ENCODE measurements at regions not wholly inside any gene's neighbourhood (a gene's known extent, or its start where the extent isn't known, plus 50 kb on each side); places are given as distances from the start of the nearest gene placed in this dataset.

DNA sequence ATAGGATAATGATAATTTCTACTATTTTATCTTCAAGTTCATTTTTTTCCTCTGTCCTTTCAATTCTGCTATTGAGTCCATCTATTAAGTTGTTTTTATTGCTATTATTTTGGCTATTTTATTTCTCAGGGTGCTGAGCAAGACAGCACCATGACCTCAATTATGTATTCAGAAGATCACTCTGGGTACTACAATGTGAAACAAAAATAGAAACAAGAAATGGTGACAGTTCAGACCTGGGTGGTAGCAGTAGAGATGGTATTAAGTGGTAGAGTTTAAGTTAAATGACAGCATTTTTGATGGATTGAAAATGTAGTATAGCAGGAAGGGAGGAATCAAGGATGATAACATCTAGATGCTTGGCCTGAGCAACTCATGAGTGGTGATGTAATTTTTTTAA lies 655.3 kb upstream of the PLXNA2 start:
- Histone ChIP-seq H3K27me3 (no peaks in the 10 kb centered on the region), H3K9me3 (no peaks in the 10 kb centered on the region), H3K4me3 (no peak overlapping the region), H3K4me1 (no peaks in the 10 kb centered on the region), H3K36me3 (no peaks in the 10 kb centered on the region), H3K27ac (no peak overlapping the region)
- no peak for DNase-seq (ENCODE audit: low spot score in 2 of 2)
- no peak for TF ChIP-seq POLR2AphosphoS5 (IDR thresholded peaks at IDR 0.05)

DNA sequence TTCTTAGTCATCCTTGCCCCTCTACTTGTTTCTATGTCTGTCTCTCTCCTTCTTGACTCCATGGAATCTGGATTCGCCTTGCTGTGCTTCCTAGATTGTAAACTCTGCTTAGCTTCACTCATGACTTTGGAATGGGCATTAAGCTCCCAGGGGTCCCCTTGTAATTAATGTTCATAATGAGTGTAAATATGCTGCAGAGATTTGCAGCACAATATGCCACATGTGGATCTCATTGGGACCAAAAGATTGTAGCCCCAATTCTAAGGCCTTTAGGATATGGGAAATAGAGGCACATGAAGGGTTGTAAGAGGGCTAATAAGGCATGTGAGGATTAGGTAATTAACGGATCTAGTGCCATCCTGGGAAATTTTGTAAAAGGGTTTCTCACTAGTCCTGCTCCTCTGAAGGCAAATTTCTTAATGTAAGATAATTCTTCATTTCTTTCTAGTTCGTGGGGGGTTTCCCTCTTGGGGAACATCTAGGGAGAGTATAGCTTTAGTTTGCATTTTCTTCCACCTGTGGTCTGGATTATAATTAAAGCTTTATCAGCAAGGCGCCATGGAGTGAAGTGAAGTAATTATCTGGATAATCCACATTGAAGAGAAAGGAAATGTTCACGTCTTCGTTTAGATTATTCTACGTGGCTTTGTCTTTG lies 659.2 kb upstream of the PLXNA2 start:
- Histone ChIP-seq H3K4me3 (no peak overlapping the region), H3K27ac (no peak overlapping the region), H3K9me3 (no peaks in the 10 kb centered on the region), H3K27me3 (no peaks in the 10 kb centered on the region), H3K4me1 (no peaks in the 10 kb centered on the region), H3K36me3 (no peaks in the 10 kb centered on the region)
- 91% methylated on average over 7 of the region's 7 CpGs for WGBS
- no peak for TF ChIP-seq POLR2A (IDR thresholded peaks at IDR 0.05)
- no peak for TF ChIP-seq POLR2AphosphoS5 (IDR thresholded peaks at IDR 0.05)
- TF ChIP-seq EP300 (IDR thresholded peaks at IDR 0.05) = no peak
- TF ChIP-seq, protein P1, sequence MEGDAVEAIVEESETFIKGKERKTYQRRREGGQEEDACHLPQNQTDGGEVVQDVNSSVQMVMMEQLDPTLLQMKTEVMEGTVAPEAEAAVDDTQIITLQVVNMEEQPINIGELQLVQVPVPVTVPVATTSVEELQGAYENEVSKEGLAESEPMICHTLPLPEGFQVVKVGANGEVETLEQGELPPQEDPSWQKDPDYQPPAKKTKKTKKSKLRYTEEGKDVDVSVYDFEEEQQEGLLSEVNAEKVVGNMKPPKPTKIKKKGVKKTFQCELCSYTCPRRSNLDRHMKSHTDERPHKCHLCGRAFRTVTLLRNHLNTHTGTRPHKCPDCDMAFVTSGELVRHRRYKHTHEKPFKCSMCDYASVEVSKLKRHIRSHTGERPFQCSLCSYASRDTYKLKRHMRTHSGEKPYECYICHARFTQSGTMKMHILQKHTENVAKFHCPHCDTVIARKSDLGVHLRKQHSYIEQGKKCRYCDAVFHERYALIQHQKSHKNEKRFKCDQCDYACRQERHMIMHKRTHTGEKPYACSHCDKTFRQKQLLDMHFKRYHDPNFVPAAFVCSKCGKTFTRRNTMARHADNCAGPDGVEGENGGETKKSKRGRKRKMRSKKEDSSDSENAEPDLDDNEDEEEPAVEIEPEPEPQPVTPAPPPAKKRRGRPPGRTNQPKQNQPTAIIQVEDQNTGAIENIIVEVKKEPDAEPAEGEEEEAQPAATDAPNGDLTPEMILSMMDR (IDR thresholded peaks at IDR 0.05) = no peak
- DNase-seq (ENCODE audit: low spot score in 2 of 2) = no peak

DNA sequence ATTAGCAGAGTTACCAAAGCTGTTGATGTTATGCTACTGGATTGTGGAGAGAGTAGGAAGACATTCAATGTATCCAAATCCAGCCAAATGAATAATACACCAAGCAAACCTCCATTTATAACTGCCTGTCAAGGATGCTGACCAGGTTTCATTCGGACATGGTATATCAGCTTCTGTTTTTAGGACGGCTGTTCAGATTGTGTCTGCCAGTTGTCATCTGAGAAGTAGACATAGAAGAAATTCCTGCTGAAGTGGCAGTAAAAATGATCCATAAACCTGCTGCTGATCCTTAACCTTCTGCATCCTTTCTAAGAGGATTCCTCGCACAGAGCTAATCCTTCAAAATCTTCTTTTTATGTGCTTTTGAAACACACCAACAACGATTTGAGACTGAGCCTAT lies 663.6 kb upstream of the PLXNA2 start:
- TF ChIP-seq POLR2AphosphoS5 (IDR thresholded peaks at IDR 0.05) (no peak), POLR2A (IDR thresholded peaks at IDR 0.05) (no peak)
- H3K4me1 ChIP-seq = no peaks in the 10 kb centered on the region
- WGBS = 69% methylated on average over 4 of the region's 4 CpGs

DNA sequence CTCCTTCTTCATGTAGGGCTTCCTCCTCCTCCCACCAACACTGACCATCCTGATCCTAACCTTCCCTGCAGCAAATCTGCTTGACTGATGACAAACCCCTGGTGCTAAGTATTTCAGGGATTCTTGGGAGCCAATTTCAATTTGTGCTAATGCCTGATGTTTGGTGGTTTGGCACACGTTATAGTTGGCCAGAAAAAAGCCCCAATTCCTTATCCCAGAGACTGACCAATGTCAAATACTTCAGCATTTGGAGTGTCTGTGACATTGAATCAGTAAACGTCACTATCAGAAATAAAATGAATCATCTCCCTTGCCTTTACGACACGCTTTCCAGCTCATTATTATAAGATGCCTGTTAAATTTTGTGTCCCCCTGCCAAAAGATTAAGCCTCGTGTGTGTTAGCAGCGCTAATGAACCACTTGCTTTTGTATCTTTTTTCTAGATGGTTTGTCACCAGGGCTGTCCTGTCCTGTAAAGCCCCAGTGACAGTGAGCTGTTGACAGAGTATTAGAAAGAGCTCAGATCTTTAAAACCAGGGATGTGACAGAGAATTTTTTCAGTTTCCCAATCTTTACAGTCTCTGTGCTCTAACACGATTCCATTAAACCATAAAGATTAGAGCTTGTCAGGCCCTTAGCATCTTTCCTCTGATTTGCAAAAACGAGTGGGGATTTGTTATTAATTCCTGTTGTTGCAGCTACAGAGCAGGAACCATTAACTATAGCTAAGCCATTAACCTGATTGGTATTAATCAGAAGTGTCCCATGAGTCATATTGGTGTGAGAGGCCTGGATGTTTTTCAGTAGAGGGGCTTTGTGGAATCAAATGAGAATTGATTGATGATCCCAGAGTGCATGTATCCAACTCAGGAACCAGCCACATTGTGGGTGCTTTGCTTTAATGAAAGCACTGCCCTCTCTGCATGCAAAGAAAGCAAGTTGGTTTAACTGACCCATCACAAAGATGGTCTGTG lies 665.1 kb upstream of the PLXNA2 start:
- no peaks in the 10 kb centered on the region for H3K4me1 ChIP-seq
- TF ChIP-seq EP300 (IDR thresholded peaks at IDR 0.05) (no peak), POLR2A (IDR thresholded peaks at IDR 0.05) (no peak), POLR2AphosphoS5 (IDR thresholded peaks at IDR 0.05) (no peak)
- TF ChIP-seq, protein P1 (IDR thresholded peaks at IDR 0.05) = no peak
- H3K27ac ChIP-seq = no peak overlapping the region
- no peaks in the 10 kb centered on the region for H3K36me3 ChIP-seq
- 65% methylated on average over 8 of the region's 8 CpGs for WGBS
- H3K9me3 ChIP-seq = no peaks in the 10 kb centered on the region
- no peaks in the 10 kb centered on the region for H3K27me3 ChIP-seq
- H3K4me3 ChIP-seq = no peak overlapping the region
- no peak for DNase-seq (ENCODE audit: low spot score in 2 of 2)

More for the DNA sequence above, 663.6 kb upstream of the PLXNA2 start:
- DNase-seq (ENCODE audit: low spot score in 2 of 2) = no peak
- Histone ChIP-seq H3K27ac (no peak overlapping the region), H3K9me3 (no peaks in the 10 kb centered on the region), H3K4me3 (no peak overlapping the region), H3K27me3 (no peaks in the 10 kb centered on the region), H3K36me3 (no peaks in the 10 kb centered on the region)

DNA sequence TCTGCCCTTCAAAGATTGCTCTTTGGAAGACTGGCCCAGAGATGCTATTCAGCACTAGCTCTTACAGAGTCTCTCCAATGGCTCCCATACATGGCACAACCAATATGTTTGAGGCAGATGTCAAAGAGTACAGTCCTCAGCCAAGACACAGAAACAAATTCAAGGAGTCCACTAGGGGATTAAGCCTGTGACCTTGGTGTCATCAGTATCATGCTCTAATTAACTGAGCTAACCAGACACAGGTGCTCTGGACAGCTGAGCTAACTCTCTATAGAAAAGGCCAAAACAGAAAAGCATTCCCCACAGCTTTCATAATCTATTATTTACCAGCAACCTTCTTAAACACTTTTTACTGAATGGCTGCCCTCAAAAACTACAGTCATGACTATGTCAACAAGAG lies 666.0 kb upstream of the PLXNA2 start:
- no peaks in the 10 kb centered on the region for H3K36me3 ChIP-seq
- no peak overlapping the region for H3K4me3 ChIP-seq
- no peaks in the 10 kb centered on the region for H3K9me3 ChIP-seq
- H3K27me3 ChIP-seq = no peaks in the 10 kb centered on the region
- no peaks in the 10 kb centered on the region for H3K4me1 ChIP-seq
- no peak overlapping the region for H3K27ac ChIP-seq
- no peak for DNase-seq (ENCODE audit: low spot score in 2 of 2)
- TF ChIP-seq POLR2AphosphoS5 (IDR thresholded peaks at IDR 0.05) (no peak), POLR2A (IDR thresholded peaks at IDR 0.05) (no peak), EP300 (IDR thresholded peaks at IDR 0.05) (no peak)
- TF ChIP-seq, protein P1 (IDR thresholded peaks at IDR 0.05) = no peak

DNA sequence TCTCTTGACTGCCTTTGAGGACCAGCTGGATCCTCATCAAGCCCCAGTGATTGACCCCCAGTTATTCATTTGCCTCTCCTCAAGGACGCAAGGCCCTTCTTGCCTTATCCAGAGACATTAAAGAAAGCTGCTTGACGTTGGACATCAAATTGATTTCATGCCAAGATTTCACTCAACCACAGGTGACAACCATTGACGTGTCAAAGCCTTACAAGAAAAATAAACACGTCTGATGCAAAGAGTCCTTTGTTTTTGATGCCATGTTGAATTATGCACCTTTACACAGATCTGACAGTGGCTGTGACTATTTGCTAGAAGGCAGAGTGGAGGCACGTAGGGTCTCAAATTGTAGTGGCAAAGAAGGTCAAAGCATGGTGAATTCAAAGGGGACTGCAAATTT lies 666.2 kb upstream of the CAMK1G start:
- Histone ChIP-seq H3K4me3 (no peak overlapping the region), H3K36me3 (no peaks in the 10 kb centered on the region), H3K27me3 (no peaks in the 10 kb centered on the region), H3K27ac (no peak overlapping the region), H3K4me1 (no peaks in the 10 kb centered on the region), H3K9me3 (no peaks in the 10 kb centered on the region)
- 78% methylated on average over 5 of the region's 5 CpGs for WGBS
- no peak for DNase-seq (ENCODE audit: low spot score in 2 of 2)
- TF ChIP-seq POLR2AphosphoS5 (IDR thresholded peaks at IDR 0.05) (no peak), POLR2A (IDR thresholded peaks at IDR 0.05) (no peak), EP300 (IDR thresholded peaks at IDR 0.05) (no peak)
- TF ChIP-seq, protein P1 (IDR thresholded peaks at IDR 0.05) = no peak
